ENCODE measurements at regions not wholly inside any gene's neighbourhood (a gene's known extent, or its start where the extent isn't known, plus 50 kb on each side); places are given as distances from the start of the nearest gene placed in this dataset.

DNA sequence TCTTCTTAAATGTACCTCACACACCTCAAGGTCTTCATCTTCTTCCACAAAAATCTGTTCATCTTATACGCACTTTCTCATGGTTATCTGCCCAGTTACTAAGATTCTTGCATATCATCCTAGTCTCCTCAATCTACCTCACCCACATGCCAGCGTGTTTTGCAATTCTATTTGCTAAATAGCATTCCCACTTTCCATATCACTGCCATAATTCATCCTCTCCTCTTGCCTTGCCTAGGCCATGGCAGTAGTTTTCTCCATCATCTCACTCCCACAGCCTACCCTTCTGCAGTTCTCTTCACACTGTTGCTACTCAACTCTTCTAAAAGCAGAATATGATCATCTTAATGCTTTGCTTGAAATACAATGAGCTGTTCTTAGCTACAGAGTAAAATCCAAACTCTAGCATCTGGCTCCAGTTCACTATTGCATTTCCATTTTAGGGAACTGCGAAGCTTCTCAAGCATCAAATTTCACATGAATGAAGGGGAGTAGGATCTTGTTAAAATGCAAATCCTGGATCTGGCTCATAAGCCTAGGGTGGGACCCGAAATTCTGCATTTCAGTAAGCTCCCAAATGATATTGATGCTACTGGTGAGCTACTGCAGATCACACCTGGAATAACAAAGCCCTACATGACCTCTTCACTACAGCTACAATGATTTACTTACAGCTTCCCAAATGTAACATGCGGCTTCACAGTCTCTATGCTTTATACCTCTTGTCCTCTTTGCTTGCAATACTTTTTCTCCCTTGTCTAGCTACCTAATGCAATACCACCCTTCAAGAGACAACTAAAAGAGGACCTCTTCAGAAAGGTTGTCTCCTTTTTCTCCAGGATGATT lies 293.9 kb downstream of the SATB2 start:
- DNase-seq (no peak), ATAC-seq (ENCODE audit: low read depth) (no peak)
- 70% methylated on average over 4 of the region's 5 CpGs for WGBS (ENCODE audit: insufficient coverage)
- intact Hi-C loops (cut with micrococcal nuclease) = no loop called here
- no peaks in the 10 kb centered on the region for H3K9me3 ChIP-seq (ENCODE audit: control extremely low read depth in 1 of 3, control insufficient read depth in 2 of 3, insufficient read depth in 1 of 3, low read length in 2 of 3)
- no peak overlapping the region for H3K27ac ChIP-seq (ENCODE audit: low read length in 2 of 2)
- H3K9ac ChIP-seq (ENCODE audit: low read length) = no peak overlapping the region
- POLR2A ChIA-PET = no interaction called here
- H3K4me3 ChIP-seq (ENCODE audit: control extremely low read depth in 1 of 5, extremely low read depth in 1 of 5, insufficient read depth in 1 of 5, low read depth in 2 of 5, low read length in 4 of 5) = no peak overlapping the region
- H3K79me2 ChIP-seq (ENCODE audit: control insufficient read depth, insufficient read depth, low read length) = no peaks in the 10 kb centered on the region
- H3K4me2 ChIP-seq (replicated peaks; ENCODE audit: low read depth, low read length, poor library complexity, severe bottlenecking) = no peak overlapping the region
- H3K4me1 ChIP-seq (ENCODE audit: control insufficient read depth in 2 of 2, insufficient read depth in 2 of 2, low read length in 2 of 2) = no peaks in the 10 kb centered on the region
- H3K4me3 Mint-ChIP-seq = no peak overlapping the region
- no peak overlapping the region for H3K27ac Mint-ChIP-seq
- CTCF ChIA-PET = no interaction called here
- no peaks in the 10 kb centered on the region for H3K9me3 Mint-ChIP-seq (ENCODE audit: insufficient read depth)
- H3K36me3 ChIP-seq (replicated peaks in 1 of 2; ENCODE audit: control extremely low read depth in 1 of 2, control insufficient read depth in 1 of 2, extremely low read depth in 1 of 2, insufficient read depth in 2 of 2, low read length in 1 of 2) = no peaks in the 10 kb centered on the region
- no peak overlapping the region for H2AFZ ChIP-seq (ENCODE audit: insufficient read depth, low read depth, low read length, poor library complexity, severe bottlenecking)
- H3K4me1 Mint-ChIP-seq = no peaks in the 10 kb centered on the region
- TF ChIP-seq, protein P1, sequence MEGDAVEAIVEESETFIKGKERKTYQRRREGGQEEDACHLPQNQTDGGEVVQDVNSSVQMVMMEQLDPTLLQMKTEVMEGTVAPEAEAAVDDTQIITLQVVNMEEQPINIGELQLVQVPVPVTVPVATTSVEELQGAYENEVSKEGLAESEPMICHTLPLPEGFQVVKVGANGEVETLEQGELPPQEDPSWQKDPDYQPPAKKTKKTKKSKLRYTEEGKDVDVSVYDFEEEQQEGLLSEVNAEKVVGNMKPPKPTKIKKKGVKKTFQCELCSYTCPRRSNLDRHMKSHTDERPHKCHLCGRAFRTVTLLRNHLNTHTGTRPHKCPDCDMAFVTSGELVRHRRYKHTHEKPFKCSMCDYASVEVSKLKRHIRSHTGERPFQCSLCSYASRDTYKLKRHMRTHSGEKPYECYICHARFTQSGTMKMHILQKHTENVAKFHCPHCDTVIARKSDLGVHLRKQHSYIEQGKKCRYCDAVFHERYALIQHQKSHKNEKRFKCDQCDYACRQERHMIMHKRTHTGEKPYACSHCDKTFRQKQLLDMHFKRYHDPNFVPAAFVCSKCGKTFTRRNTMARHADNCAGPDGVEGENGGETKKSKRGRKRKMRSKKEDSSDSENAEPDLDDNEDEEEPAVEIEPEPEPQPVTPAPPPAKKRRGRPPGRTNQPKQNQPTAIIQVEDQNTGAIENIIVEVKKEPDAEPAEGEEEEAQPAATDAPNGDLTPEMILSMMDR (IDR thresholded peaks at IDR 0.05) = no peak
- TF ChIP-seq EZH2 (IDR thresholded peaks at IDR 0.05; ENCODE audit: borderline replicate concordance, insufficient read depth, low read depth, low read length, poor library complexity, severe bottlenecking) = no peak
- no peaks in the 10 kb centered on the region for H3K27me3 ChIP-seq (replicated peaks in 1 of 4; ENCODE audit: control extremely low read depth in 1 of 4, control insufficient read depth in 3 of 4, insufficient read depth in 4 of 4, low read length in 3 of 4)
- no peaks in the 10 kb centered on the region for H3K27me3 Mint-ChIP-seq
- no peaks in the 10 kb centered on the region for H4K20me1 ChIP-seq (ENCODE audit: control insufficient read depth, insufficient read depth, low read length, poor library complexity, severe bottlenecking)

DNA sequence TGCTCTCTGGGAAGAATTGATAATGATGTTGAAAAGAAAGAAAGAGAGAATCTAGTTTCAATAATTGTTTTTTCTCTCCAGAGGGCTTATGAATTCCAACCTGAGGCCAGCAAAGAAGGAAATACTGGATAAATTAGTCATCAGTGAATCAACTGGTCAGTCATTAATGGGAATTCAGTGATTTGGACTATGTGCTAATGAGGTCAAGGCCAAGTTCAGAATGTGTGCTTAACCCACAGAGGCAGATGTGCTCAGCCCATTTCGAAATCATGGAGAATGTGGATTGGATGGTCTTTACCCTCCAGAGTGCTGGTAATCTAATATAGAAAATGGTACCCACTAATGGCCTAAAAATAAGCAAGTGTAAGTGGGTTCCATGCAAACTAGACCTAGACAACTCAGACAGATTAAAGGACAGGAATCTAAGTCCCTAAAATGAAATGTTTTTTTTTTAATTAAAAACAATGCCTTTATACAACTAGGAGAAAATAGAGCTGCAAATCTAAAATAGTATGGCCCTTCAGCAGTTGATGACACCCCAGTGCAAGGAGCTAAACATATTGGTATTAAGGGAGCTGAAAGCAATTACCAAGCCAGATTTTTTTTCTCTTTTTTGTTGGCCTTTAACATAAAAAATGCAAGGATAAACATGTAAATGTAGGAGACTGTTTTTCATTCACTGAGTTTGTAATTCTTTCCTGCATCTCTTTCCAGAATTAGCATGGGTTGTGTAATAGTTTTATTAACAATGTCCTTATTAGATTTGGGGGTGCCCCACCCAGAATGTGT lies 296.9 kb downstream of the SATB2 start:
- Histone ChIP-seq H4K20me1 (ENCODE audit: control insufficient read depth, insufficient read depth, low read length, poor library complexity, severe bottlenecking) (no peaks in the 10 kb centered on the region), H3K27ac (ENCODE audit: low read length in 2 of 2) (no peak overlapping the region), H3K27me3 (replicated peaks in 1 of 4; ENCODE audit: control extremely low read depth in 1 of 4, control insufficient read depth in 3 of 4, insufficient read depth in 4 of 4, low read length in 3 of 4) (no peaks in the 10 kb centered on the region), H3K4me1 (ENCODE audit: control insufficient read depth in 2 of 2, insufficient read depth in 2 of 2, low read length in 2 of 2) (no peaks in the 10 kb centered on the region), H3K4me2 (replicated peaks; ENCODE audit: low read depth, low read length, poor library complexity, severe bottlenecking) (no peak overlapping the region), H2AFZ (ENCODE audit: insufficient read depth, low read depth, low read length, poor library complexity, severe bottlenecking) (no peak overlapping the region), H3K9me3 (ENCODE audit: control extremely low read depth in 1 of 3, control insufficient read depth in 2 of 3, insufficient read depth in 1 of 3, low read length in 2 of 3) (no peaks in the 10 kb centered on the region), H3K36me3 (replicated peaks in 1 of 2; ENCODE audit: control extremely low read depth in 1 of 2, control insufficient read depth in 1 of 2, extremely low read depth in 1 of 2, insufficient read depth in 2 of 2, low read length in 1 of 2) (no peaks in the 10 kb centered on the region), H3K79me2 (ENCODE audit: control insufficient read depth, insufficient read depth, low read length) (no peaks in the 10 kb centered on the region), H3K9ac (ENCODE audit: low read length) (no peak overlapping the region), H3K4me3 (ENCODE audit: control extremely low read depth in 1 of 5, extremely low read depth in 1 of 5, insufficient read depth in 1 of 5, low read depth in 2 of 5, low read length in 4 of 5) (no peak overlapping the region)
- TF ChIP-seq, protein P1 (IDR thresholded peaks at IDR 0.05) = no peak
- no peak for TF ChIP-seq EZH2 (IDR thresholded peaks at IDR 0.05; ENCODE audit: borderline replicate concordance, insufficient read depth, low read depth, low read length, poor library complexity, severe bottlenecking)
- H3K9me3 Mint-ChIP-seq (ENCODE audit: insufficient read depth) = peaks cover 12% of the 10 kb centered on the region
- no CpG with 5 or more reads among the region's 1 CpG for WGBS (ENCODE audit: insufficient coverage)
- intact Hi-C loops (cut with micrococcal nuclease) = no loop called here
- H3K27ac Mint-ChIP-seq = no peak overlapping the region
- H3K4me3 Mint-ChIP-seq = no peak overlapping the region
- no peaks in the 10 kb centered on the region for H3K27me3 Mint-ChIP-seq
- ChIA-PET POLR2A (no interaction called here), CTCF (no interaction called here)
- no peak for DNase-seq
- no peaks in the 10 kb centered on the region for H3K4me1 Mint-ChIP-seq
- no peak for ATAC-seq (ENCODE audit: low read depth)
